ENCODE measurements at regions not wholly inside any gene's neighbourhood (a gene's known extent, or its start where the extent isn't known, plus 50 kb on each side); places are given as distances from the start of the nearest gene placed in this dataset.
"Not testable (repeated sequence)": the region's sequence is repeated elsewhere in the genome, so short reads cannot be mapped to it uniquely, and the experiment has no call there.

GRCh38 chr7:6991169-6991611, 165.1 kb upstream of the CCZ1B start:
- not testable (repeated sequence) for H3K79me1 ChIP-seq (ENCODE audit: low read length); H4K5ac ChIP-seq (ENCODE audit: low read length); H3K23ac ChIP-seq (ENCODE audit: low read length); H3K4me3 ChIP-seq (ENCODE audit: low read length); H3K36me3 ChIP-seq (ENCODE audit: control insufficient read depth, insufficient read depth, low read length); H3K4me1 ChIP-seq (ENCODE audit: control insufficient read depth, low read depth, low read length); H2BK15ac ChIP-seq (replicated peaks; ENCODE audit: low read depth); H3K27me3 ChIP-seq (ENCODE audit: insufficient read depth, low read length, poor library complexity); H3K4ac ChIP-seq (ENCODE audit: low read depth, low read length); H4K8ac ChIP-seq (ENCODE audit: low read depth, low read length); H3K79me2 ChIP-seq (ENCODE audit: control insufficient read depth, insufficient read depth, low read length); H2BK120ac ChIP-seq (ENCODE audit: low read depth, low read length); H2BK5ac ChIP-seq (ENCODE audit: low read length); H3K4me2 ChIP-seq (ENCODE audit: low read length); H3K27ac ChIP-seq (ENCODE audit: low read depth, low read length); H3K9ac ChIP-seq (ENCODE audit: low read length); H2AK5ac ChIP-seq (ENCODE audit: low read length); H3K18ac ChIP-seq (ENCODE audit: low read length)
- WGBS (ENCODE audit: extremely low coverage, insufficient coverage, low lambda C conversion rate): no CpG with 5 or more reads among the region's 13 CpGs
- DNase-seq: peak; percentile 95
- H3K56ac ChIP-seq (ENCODE audit: low read length): peak overlapping the region; percentile 60

- H3K27ac ChIP-seq (ENCODE audit: low read depth, low read length); H3K36me3 ChIP-seq (ENCODE audit: control insufficient read depth, insufficient read depth, low read length); H3K23ac ChIP-seq (ENCODE audit: low read length); H3K79me2 ChIP-seq (ENCODE audit: control insufficient read depth, insufficient read depth, low read length); H3K4ac ChIP-seq (ENCODE audit: low read depth, low read length); H4K8ac ChIP-seq (ENCODE audit: low read depth, low read length); H2BK120ac ChIP-seq (ENCODE audit: low read depth, low read length); H3K4me3 ChIP-seq (ENCODE audit: low read length); H3K79me1 ChIP-seq (ENCODE audit: low read length); H2BK15ac ChIP-seq (replicated peaks; ENCODE audit: low read depth); H3K18ac ChIP-seq (ENCODE audit: low read length); DNase-seq; H2AK5ac ChIP-seq (ENCODE audit: low read length); H3K27me3 ChIP-seq (ENCODE audit: insufficient read depth, low read length, poor library complexity); H3K9ac ChIP-seq (ENCODE audit: low read length); H4K5ac ChIP-seq (ENCODE audit: low read length); H3K4me1 ChIP-seq (ENCODE audit: control insufficient read depth, low read depth, low read length); H3K56ac ChIP-seq (ENCODE audit: low read length); H3K4me2 ChIP-seq (ENCODE audit: low read length); H2BK5ac ChIP-seq (ENCODE audit: low read length): not testable (repeated sequence)
- no CpG with 5 or more reads among the region's 12 CpGs for WGBS (ENCODE audit: extremely low coverage, insufficient coverage, low lambda C conversion rate)
Observed at GRCh38 chr7:6991686-6992085, 165.6 kb upstream of the CCZ1B start.

GRCh38 chr7:6992133-6992532, 166.1 kb upstream of the CCZ1B start:
- not testable (repeated sequence) for H3K4me2 ChIP-seq (ENCODE audit: low read length); H3K18ac ChIP-seq (ENCODE audit: low read length); H4K5ac ChIP-seq (ENCODE audit: low read length); H3K4ac ChIP-seq (ENCODE audit: low read depth, low read length); H4K8ac ChIP-seq (ENCODE audit: low read depth, low read length); H2AK5ac ChIP-seq (ENCODE audit: low read length); H3K27me3 ChIP-seq (ENCODE audit: insufficient read depth, low read length, poor library complexity); DNase-seq; H3K9ac ChIP-seq (ENCODE audit: low read length); H3K23ac ChIP-seq (ENCODE audit: low read length); H2BK120ac ChIP-seq (ENCODE audit: low read depth, low read length); H2BK5ac ChIP-seq (ENCODE audit: low read length); H3K56ac ChIP-seq (ENCODE audit: low read length); H3K36me3 ChIP-seq (ENCODE audit: control insufficient read depth, insufficient read depth, low read length); H3K27ac ChIP-seq (ENCODE audit: low read depth, low read length); H3K79me1 ChIP-seq (ENCODE audit: low read length); H2BK15ac ChIP-seq (replicated peaks; ENCODE audit: low read depth); H3K79me2 ChIP-seq (ENCODE audit: control insufficient read depth, insufficient read depth, low read length); H3K4me1 ChIP-seq (ENCODE audit: control insufficient read depth, low read depth, low read length); H3K4me3 ChIP-seq (ENCODE audit: low read length)
- no CpG with 5 or more reads among the region's 11 CpGs for WGBS (ENCODE audit: extremely low coverage, insufficient coverage, low lambda C conversion rate)

- H2BK15ac ChIP-seq (replicated peaks; ENCODE audit: low read depth); H3K36me3 ChIP-seq (ENCODE audit: control insufficient read depth, insufficient read depth, low read length); H3K23ac ChIP-seq (ENCODE audit: low read length); H3K9ac ChIP-seq (ENCODE audit: low read length); H3K4me2 ChIP-seq (ENCODE audit: low read length); H3K4me1 ChIP-seq (ENCODE audit: control insufficient read depth, low read depth, low read length); DNase-seq; H3K4me3 ChIP-seq (ENCODE audit: low read length); H3K79me2 ChIP-seq (ENCODE audit: control insufficient read depth, insufficient read depth, low read length); H2BK120ac ChIP-seq (ENCODE audit: low read depth, low read length); H3K27me3 ChIP-seq (ENCODE audit: insufficient read depth, low read length, poor library complexity); H3K4ac ChIP-seq (ENCODE audit: low read depth, low read length); H2AK5ac ChIP-seq (ENCODE audit: low read length); H4K8ac ChIP-seq (ENCODE audit: low read depth, low read length); H3K56ac ChIP-seq (ENCODE audit: low read length); H4K5ac ChIP-seq (ENCODE audit: low read length); H3K79me1 ChIP-seq (ENCODE audit: low read length): not testable (repeated sequence)
- peak overlapping the region; percentile 44 for H3K18ac ChIP-seq (ENCODE audit: low read length)
- peak overlapping the region; percentile 76 for H2BK5ac ChIP-seq (ENCODE audit: low read length)
- no CpG with 5 or more reads among the region's 16 CpGs for WGBS (ENCODE audit: extremely low coverage, insufficient coverage, low lambda C conversion rate)
- peak overlapping the region; percentile 70 for H3K27ac ChIP-seq (ENCODE audit: low read depth, low read length)
Observed at GRCh38 chr7:6995026-6995425, 169.0 kb upstream of the CCZ1B start.

GRCh38 chr7:6995493-6996289, 169.6 kb upstream of the CCZ1B start:
- H3K79me2 ChIP-seq (ENCODE audit: control insufficient read depth, insufficient read depth, low read length); H3K4me2 ChIP-seq (ENCODE audit: low read length); H2BK15ac ChIP-seq (replicated peaks; ENCODE audit: low read depth); H3K23ac ChIP-seq (ENCODE audit: low read length); H3K27me3 ChIP-seq (ENCODE audit: insufficient read depth, low read length, poor library complexity); H3K4ac ChIP-seq (ENCODE audit: low read depth, low read length); H3K4me3 ChIP-seq (ENCODE audit: low read length); H2AK5ac ChIP-seq (ENCODE audit: low read length); H3K79me1 ChIP-seq (ENCODE audit: low read length); H3K4me1 ChIP-seq (ENCODE audit: control insufficient read depth, low read depth, low read length); H4K5ac ChIP-seq (ENCODE audit: low read length); H3K18ac ChIP-seq (ENCODE audit: low read length); H3K36me3 ChIP-seq (ENCODE audit: control insufficient read depth, insufficient read depth, low read length); H3K9ac ChIP-seq (ENCODE audit: low read length); H4K8ac ChIP-seq (ENCODE audit: low read depth, low read length): not testable (repeated sequence)
- H2BK5ac ChIP-seq (ENCODE audit: low read length): peak overlapping the region; percentile 63
- peak overlapping the region; percentile 83 for H3K27ac ChIP-seq (ENCODE audit: low read depth, low read length)
- H3K56ac ChIP-seq (ENCODE audit: low read length): peak overlapping the region; percentile 15
- WGBS (ENCODE audit: extremely low coverage, insufficient coverage, low lambda C conversion rate): no CpG with 5 or more reads among the region's 7 CpGs
- DNase-seq: peak; percentile 86
- peak overlapping the region; percentile 90 for H2BK120ac ChIP-seq (ENCODE audit: low read depth, low read length)
